Panc1 (cell line): ENCODE measurements at regions not wholly inside any gene's neighbourhood (a gene's known extent, or its start where the extent isn't known, plus 50 kb on each side); places are given as distances from the start of the nearest gene placed in this dataset.

Experiments used
- ATAC-seq: fragments of 200-7000 bp; cut with Tn5 transposase; 2 replicates; pipeline ENCODE4 v1.9.1; 2020; ENCODE audit warnings: mild to moderate bottlenecking, moderate library complexity
- BruUV-seq: library from RNA; stranded (reverse); fragments of 400-500 nt; replicated peaks from 2 replicates; lab custom pipeline; 2021; lab: Mats Ljungman, UMichigan
- CTCF ChIA-PET: fragments of 300-600 bp; sonication (Branson Sonifier 250); formaldehyde crosslinking; loops from one replicate; lab custom pipeline; 2022; ENCODE audit warnings: antibody characterized with exemption; lab: Charles Lee
- POLR2A ChIA-PET: fragments of 300-600 bp; sonication (Branson Sonifier 250); formaldehyde crosslinking; loops from one replicate; lab custom pipeline; 2022; ENCODE audit warnings: antibody characterized with exemption; lab: Charles Lee
- DNase-seq: peaks from one replicate; pipeline ENCODE4 v3.0.0-alpha.2; 2010; ENCODE audit warnings: low read depth, low spot score
- H3K27ac ChIP-seq: 2 replicates; pipeline ENCODE4 v1.5.1; 2011; ENCODE audit warnings: mild to moderate bottlenecking, low read length, inconsistent platforms
- H3K27me3 ChIP-seq: fragments of 200-500 bp; sonication (Bioruptor generic); 2 replicates; pipeline ENCODE4 v1.6.0; 2014; ENCODE audit warnings: low read length, inconsistent platforms; ENCODE audit not compliant: control insufficient read depth, insufficient read depth
- H3K36me3 ChIP-seq: fragments of 200-500 bp; sonication (Bioruptor generic); 2 replicates; pipeline ENCODE4 v1.5.1; 2014; ENCODE audit warnings: inconsistent platforms, mild to moderate bottlenecking, low read length, moderate library complexity; ENCODE audit not compliant: control insufficient read depth, insufficient read depth
- H3K4me1 ChIP-seq: 2 replicates; pipeline ENCODE4 v1.5.1; 2011; ENCODE audit warnings: inconsistent platforms, mild to moderate bottlenecking, low read length, moderate library complexity; ENCODE audit not compliant: control insufficient read depth, insufficient read depth
- H3K4me3 ChIP-seq, 2 experiments: 2 replicates each; pipeline ENCODE4 v1.5.1; 2011 to 2012; ENCODE audit warnings: low read depth in 2 of 2, low read length in 2 of 2, mild to moderate bottlenecking in 2 of 2, inconsistent platforms in 1 of 2, moderate library complexity in 1 of 2
- H3K9me3 ChIP-seq: fragments of 200-500 bp; sonication (Bioruptor generic); 2 replicates; pipeline ENCODE4 v1.5.1; 2014; ENCODE audit warnings: low read depth, mild to moderate bottlenecking, inconsistent platforms, low read length, moderate library complexity; ENCODE audit not compliant: control insufficient read depth, insufficient read depth
- CTCF ChIP-seq: fragments of 450-650 bp; IDR thresholded peaks from 2 replicates; pipeline ENCODE4 v1.5.1; 2017; ENCODE audit warnings: mild to moderate bottlenecking
- POLR2AphosphoS5 ChIP-seq: IDR thresholded peaks from 2 replicates; pipeline ENCODE4 v1.6.1; 2012; ENCODE audit warnings: mild to moderate bottlenecking, low read depth, low read length, moderate library complexity
- REST ChIP-seq, 2 experiments: IDR thresholded peaks; 2 replicates each; pipeline ENCODE4 v1.6.1; 2011 to 2012; ENCODE audit warnings: low read depth in 2 of 2, control low read depth in 1 of 2, low read length in 1 of 2, mild to moderate bottlenecking in 1 of 2, moderate library complexity in 1 of 2; ENCODE audit not compliant: insufficient read depth in 1 of 2
- SIN3A ChIP-seq: IDR thresholded peaks from 2 replicates; pipeline ENCODE4 v1.6.1; 2012; ENCODE audit warnings: low read depth, mild to moderate bottlenecking, low read length, moderate library complexity, borderline replicate concordance; ENCODE audit not compliant: insufficient read depth
- TCF7L2 ChIP-seq: IDR thresholded peaks from 2 replicates; pipeline ENCODE4 v1.6.1; 2011; ENCODE audit warnings: mild to moderate bottlenecking, low read depth, low read length, inconsistent platforms
- in situ Hi-C: cut with HindIII; loops from 2 replicates; pipeline ENCODE4 v1.10.0; 2016; ENCODE audit warnings: low sequenced_read_pairs, low pct_unique_long_range_greater_than_20kb
- intact Hi-C: fragments of 100-400 bp; cut with micrococcal nuclease; formaldehyde crosslinking; loops from one replicate; pipeline ENCODE4 v1.10.0; 2022; ENCODE audit not compliant: unreplicated experiment

- ChIA-PET POLR2A (interaction anchor here (0.6 to 0.7 kb wide), 2 partner anchors 59 to 495 kb away, joined by 4 to 14 read pairs; no protein-coding TSS in a partner anchor), CTCF (no interaction called here)
- H3K4me3 ChIP-seq = peak overlapping the region; percentile 89 to 96; a peak in 3 of 4 replicates
- no peaks in the 10 kb centered on the region for H3K9me3 ChIP-seq
- no peak for DNase-seq
- no peaks in the 10 kb centered on the region for H3K36me3 ChIP-seq
- no peak for TF ChIP-seq TCF7L2
- TF ChIP-seq POLR2AphosphoS5 = no peak
- TF ChIP-seq CTCF = no peak
- no peak for TF ChIP-seq REST (IDR thresholded peaks at IDR 0.05; ENCODE audit: insufficient read depth in 1 of 2, low read depth in 2 of 2, low read length in 1 of 2)
- no peak for TF ChIP-seq SIN3A
- H3K4me1 ChIP-seq = peaks cover 31% of the 10 kb centered on the region
- ATAC-seq = no peak
- in situ Hi-C loops (loop anchor here (5.0 kb wide), 1 partner anchor 32 kb away; no protein-coding TSS in a partner anchor), intact Hi-C loops (no loop called here)
- H3K27me3 ChIP-seq = 0 out of 2 replicates have a peak, but pooled peaks cover 2% of the 10 kb centered on the region
- no TSS peak for BruUV-seq
- H3K27ac ChIP-seq = no peak overlapping the region
Measured at GRCh38 chr6:28729501-28730402, 194.0 kb downstream of the TRIM27 start.

- ChIA-PET POLR2A (no interaction called here), CTCF (interaction anchor here (0.5 kb wide), 1 partner anchor 11 kb away, joined by 4 read pairs; no protein-coding TSS in a partner anchor)
- Histone ChIP-seq H3K9me3 (no peaks in the 10 kb centered on the region), H3K36me3 (no peaks in the 10 kb centered on the region), H3K4me1 (peaks cover 16% of the 10 kb centered on the region), H3K27me3 (0 out of 2 replicates have a peak, but pooled peaks cover 2% of the 10 kb centered on the region), H3K27ac (no peak overlapping the region), H3K4me3 (no peak overlapping the region)
- no peak for TF ChIP-seq POLR2AphosphoS5
- no peak for TF ChIP-seq TCF7L2
- TF ChIP-seq CTCF = no peak
- no peak; a peak in 1 of 4 replicates for TF ChIP-seq REST (IDR thresholded peaks at IDR 0.05; ENCODE audit: insufficient read depth in 1 of 2, low read depth in 2 of 2, low read length in 1 of 2)
- TF ChIP-seq SIN3A = no peak
- in situ Hi-C loops = loop anchor here (5.0 kb wide), 1 partner anchor 35 kb away; no protein-coding TSS in a partner anchor
- DNase-seq (no peak), ATAC-seq (no peak)
- intact Hi-C loops = no loop called here
- BruUV-seq = no TSS peak
Measured at GRCh38 chr6:28732052-28732451, 191.7 kb downstream of the TRIM27 start.
